GM21447 (cell line): ENCODE measurements at regions not wholly inside any gene's neighbourhood (a gene's known extent, or its start where the extent isn't known, plus 50 kb on each side); places are given as distances from the start of the nearest gene placed in this dataset.

ENCODE experiments used
- ATAC-seq: cut with Tn5 transposase; IDR thresholded peaks from one replicate; pipeline ENCODE4 v1.9.1; 2021; ENCODE audit not compliant: unreplicated experiment

GRCh38 chr7:68674826-68675225 lies 923.4 kb upstream of the AUTS2 start:
- ATAC-seq, result no peak

- no peak for ATAC-seq
Measured at GRCh38 chr7:68676813-68677535, 921.3 kb upstream of the AUTS2 start.

- no peak for ATAC-seq
Measured at GRCh38 chr7:68678196-68678595, 920.1 kb upstream of the AUTS2 start.

DNA sequence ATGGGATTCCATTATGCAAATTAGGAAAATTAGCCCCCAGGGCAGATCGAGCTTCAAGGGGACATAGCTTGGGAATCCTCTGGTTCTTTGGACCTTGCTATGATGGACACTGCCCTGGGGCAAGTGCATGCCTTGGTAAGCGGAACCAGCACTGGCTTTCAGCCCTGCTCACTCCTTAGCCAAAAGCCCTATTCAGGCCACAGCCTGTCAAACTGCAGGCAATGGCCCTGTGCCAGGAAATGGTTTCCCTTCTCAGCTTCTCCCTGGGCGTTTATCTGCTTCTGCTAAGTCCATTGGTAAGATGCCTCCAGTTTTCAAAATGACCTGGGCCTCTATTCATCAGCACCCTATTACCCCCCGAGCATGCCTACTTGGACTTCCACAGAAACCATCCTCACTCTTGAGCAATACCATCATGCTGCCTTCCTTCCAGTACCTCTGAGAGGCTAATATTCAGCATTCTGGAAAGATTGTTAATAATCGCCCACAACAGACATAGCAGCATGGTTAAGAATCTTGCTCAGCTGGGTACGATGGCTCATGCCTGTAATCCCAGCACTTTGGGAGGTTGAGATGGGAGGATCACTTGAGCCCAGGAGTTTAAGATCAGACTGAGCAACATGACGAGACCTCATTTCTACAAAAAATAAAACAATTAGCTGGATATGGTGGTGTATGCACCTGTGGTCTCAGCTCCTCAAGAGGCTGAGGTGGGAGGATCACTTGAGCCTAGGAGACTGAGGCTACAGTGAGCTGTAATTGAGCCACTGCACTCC lies 918.6 kb upstream of the AUTS2 start:
- no peak for ATAC-seq

GRCh38 chr7:68680235-68680872 lies 917.9 kb upstream of the AUTS2 start:
- no peak for ATAC-seq

- ATAC-seq, result no peak
Measured at GRCh38 chr7:68682910-68683309, 915.4 kb upstream of the AUTS2 start.

- no peak for ATAC-seq
Measured at GRCh38 chr7:68684246-68684839, 913.9 kb upstream of the AUTS2 start.

DNA sequence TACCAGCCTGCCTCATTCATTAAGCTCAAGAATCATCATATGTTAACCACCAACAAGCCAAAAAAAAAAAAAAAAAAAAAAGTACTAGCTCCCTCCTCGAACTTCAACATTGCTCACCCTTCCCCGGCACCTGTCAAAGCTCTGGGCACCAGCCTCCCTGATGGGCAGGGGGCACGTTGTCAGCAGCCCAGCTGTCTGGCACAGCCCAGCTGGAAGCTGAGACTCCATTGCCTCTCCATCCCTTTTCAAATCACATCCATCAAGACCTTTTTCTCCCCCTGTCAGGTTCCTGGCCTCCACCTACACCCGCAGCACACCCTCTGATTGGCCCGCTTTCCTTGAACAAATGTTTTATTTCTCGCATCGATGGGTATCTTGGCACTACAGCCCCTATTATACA lies 913.3 kb upstream of the AUTS2 start:
- no peak for ATAC-seq

DNA sequence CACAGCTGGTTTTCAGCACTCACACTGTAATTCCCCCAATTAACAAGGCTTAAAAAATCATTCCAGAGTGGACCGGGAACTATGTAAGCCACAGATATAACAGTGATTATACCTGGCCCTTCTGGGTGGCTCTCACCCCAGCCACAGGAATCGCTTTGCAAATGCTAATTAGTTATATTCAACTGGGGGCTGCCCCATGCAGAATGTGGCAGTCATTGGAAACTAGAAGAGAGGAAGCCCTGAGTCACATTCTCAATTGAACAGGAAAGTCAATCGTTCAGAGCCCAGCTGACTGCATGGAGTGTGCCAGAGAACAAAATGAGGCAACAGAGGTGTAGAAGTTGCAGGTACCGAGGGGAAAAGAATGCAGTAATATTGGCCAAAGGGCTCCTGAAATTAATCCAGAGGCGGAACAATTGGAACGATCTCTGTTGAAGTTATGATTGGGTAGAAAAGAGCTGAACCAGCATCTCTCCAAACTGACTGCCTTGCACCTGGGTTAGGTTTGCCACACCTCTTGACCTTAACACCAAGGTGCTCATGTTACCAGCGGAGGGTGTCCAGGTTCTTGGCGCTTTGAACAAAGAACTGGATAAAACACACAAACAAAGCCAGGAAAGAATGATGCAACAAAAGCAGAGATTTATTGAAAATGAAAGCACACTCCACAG lies 909.7 kb upstream of the AUTS2 start:
- ATAC-seq, result no peak

DNA sequence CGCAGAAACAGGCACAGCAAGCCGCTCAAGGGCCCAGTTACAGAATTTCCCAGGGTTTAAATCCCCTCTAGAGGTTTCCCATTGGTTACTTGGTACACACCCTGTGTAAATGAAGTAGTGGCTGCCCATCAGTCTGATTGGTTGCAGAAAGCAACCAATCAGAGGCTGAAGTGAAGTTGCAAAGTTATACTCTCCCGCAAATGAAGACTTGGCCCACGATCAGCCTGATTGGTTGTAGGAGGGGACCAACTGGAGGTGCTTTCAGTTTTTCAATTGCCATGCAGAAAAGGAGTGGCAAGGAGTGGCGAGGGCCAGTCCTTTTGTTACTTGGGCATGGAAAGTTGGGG lies 909.2 kb upstream of the AUTS2 start:
- no peak for ATAC-seq

- no peak for ATAC-seq
Measured at GRCh38 chr7:68691261-68692216, 906.7 kb upstream of the AUTS2 start.

DNA sequence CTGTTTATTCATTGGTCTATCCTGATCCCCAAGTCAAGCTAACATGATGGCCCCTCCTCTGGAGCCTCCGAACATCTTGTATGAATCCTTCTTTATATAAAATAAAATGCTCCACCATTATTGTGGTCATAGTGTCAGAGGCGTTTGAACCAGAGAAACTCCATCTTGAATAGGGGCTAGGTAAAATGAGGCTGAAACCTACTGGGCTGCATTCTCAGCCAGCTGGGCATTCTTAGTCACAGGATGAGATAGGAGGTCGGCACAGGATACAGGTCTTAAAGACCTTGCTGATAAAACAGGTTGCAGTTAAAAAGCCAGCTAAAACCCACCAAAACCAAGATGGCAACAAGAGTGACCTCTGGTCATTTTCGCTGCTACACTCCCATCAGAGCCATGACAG lies 905.8 kb upstream of the AUTS2 start:
- no peak for ATAC-seq

- ATAC-seq, result no peak
Measured at GRCh38 chr7:68694656-68695055, 903.6 kb upstream of the AUTS2 start.

DNA sequence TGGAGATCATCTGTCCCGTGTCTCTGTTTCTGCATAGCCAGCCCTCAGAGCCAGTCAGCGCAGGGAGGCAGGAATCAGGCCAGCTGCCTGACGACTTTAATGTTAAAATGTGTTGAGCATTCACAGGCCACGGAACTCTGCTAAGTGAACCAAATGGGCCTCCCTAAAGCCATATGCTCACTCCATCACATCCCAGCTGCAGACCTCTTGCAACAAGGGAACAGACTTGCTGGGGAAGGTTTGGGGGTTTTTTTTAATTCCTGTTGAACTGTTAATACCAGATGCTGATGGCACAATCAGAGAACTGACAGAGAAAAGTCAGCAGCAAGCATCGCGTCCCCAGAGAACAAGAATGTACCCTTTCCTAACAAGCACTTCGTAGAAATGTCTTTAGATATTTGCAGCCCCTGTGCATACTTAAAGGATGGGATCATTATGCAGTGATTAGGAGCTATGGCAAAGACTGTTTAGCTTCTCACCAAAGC lies 900.4 kb upstream of the AUTS2 start:
- no peak for ATAC-seq

- no peak for ATAC-seq
Measured at GRCh38 chr7:68699090-68699711, 899.1 kb upstream of the AUTS2 start.

DNA sequence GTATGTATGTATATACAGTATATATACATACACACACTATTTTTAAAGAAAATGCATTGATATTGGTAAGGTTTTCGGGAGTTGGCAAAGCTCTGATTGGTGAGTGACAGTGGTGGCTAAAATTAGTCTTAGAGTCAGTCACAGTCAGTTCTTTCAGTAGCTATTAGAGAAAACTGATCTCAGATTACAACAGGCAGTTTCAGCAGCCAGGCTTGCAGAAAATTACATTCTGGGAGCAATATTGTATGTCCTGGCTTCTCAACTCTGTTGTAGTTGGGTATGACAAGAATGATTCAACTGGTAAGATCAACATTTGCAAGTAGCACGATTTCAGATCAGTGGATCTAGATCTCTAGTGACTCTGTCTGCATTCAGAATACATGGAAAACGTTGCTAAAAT lies 897.9 kb upstream of the AUTS2 start:
- no peak for ATAC-seq

GRCh38 chr7:68706291-68706690 lies 892.0 kb upstream of the AUTS2 start:
- no peak for ATAC-seq

- no peak for ATAC-seq
Measured at GRCh38 chr7:68707159-68707558, 891.1 kb upstream of the AUTS2 start.

GRCh38 chr7:68707958-68708357 lies 890.3 kb upstream of the AUTS2 start:
- no peak for ATAC-seq
